DMS79 treated with DMSO at 0.1 percent for 48 hours (cell line): ENCODE measurements at regions not wholly inside any gene's neighbourhood (a gene's known extent, or its start where the extent isn't known, plus 50 kb on each side); places are given as distances from the start of the nearest gene placed in this dataset.

ENCODE experiments used
- DNase-seq: peaks from one replicate; lab custom pipeline; 2025; lab: John Stamatoyannopoulos, UW

DNA sequence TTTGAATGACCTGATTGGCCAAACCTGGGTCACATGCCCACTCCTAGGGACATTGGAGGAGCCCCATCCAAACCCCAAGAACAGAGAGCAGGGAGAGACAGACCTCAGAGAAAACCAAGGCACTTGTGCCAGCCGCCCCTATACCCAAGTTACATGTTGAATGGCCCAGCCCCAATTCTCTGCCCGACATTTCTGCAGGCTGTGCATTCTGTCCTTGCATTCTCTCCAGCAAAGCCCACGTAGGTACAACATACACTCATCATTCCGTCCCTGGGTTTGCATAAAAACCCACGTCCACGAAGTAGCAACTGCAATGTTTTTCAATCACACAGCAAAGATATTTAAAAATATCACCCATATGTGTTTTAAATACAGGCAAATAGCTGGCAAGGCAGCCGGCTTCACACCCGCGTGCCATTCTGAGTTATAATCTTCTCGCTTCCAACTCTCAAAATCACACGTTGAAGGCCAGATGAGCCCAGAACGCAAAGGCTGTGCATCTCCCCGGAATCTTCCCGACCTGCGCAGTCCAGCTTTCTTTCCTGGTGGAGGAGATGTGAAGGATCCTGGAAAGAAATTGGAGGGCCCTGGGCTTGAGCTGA is 91.7 kb upstream of the MYL2 start:
- no peak for DNase-seq

DNA sequence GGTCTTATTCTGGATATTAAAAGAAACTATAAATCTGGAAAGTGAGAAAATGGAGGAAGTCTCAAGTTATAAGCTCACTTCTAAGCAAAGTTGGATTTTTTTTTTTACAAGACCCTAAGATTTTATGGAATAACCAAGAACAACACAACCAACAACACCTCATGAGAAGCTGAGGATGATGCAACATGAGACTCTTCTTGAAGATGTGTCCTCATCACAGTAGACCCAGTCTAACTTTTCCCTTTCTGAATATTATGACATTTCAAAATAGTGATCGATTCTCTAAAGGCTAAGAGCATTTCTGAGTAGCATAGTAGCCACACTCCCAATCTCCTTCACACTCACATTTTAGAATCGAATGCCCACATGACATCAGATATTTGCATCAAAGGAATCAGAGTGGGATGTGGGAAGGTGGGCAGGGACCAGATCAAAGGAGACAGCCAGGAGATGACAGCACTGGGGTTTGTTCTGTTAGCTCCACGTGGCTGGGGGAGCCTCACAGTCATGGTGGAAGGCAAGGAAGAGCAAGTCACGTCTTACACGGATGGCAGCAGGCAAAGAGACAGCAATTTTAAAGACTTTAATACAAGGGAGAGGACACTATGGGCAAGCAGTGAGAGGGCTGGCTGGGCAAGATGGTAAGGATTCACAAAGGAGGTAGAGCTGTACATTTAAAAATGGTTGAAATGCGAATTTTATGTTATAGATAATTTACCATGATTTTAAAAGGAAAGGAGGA is 90.7 kb upstream of the MYL2 start:
- DNase-seq: no peak

DNA sequence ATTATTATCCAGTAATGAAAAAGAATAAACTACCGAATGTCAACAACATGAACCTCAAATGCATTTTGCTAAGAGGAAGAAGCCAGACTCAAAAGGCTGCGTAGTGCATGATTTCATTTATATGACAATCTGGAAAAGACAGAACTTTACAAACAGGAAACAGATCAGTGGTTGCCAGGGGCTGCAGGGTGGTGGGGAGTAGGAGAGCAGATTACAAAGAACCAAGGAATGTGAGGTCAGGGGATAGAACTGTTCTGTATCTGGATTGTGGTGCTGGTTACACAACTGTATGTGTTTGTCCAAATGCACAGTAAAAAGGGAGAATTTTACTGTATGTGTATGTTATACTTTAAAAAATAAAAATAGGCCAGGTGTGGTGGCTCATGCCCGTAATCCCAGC is 89.7 kb upstream of the MYL2 start:
- DNase-seq: no peak

DNA sequence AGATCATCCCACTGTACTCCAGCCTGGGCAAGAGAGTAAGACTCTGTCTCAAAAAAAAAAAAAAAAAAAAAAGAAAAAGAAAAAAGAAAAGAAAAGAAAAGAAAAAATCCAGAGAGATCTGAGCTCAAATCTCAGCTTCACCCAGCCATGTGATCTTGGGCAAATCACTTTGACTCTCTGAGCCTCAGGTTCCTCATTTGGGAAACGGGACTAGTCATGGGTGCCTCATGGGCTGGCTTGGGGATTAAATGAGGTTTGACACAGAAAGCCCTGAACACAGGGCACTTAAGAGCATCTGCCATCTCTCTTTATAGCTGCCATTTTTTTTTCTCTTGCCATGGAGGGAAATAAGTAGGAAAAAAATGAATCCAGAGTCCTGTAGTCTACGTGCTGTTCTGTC is 86.2 kb upstream of the MYL2 start:
- no peak for DNase-seq

DNA sequence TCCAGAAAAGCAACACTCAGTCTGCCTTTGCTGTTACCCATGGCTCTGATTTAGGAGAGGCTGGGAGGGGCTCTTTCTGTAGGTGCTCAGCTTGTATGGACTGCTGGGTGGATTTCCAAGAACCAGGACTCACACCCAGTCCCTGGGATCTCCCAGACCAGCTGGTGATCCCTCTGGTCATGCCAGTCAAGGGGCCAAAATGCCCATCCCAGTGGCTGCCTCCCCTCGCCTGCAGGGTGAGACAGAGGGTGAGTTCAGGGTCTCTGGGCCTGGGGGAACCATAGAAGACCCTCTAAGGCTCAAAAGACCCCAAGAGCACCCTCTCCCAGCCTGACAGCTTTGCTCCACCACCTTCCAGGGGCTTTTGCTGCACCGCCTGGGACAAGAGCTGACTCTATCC is 78.6 kb upstream of the MYL2 start:
- no peak for DNase-seq

DNA sequence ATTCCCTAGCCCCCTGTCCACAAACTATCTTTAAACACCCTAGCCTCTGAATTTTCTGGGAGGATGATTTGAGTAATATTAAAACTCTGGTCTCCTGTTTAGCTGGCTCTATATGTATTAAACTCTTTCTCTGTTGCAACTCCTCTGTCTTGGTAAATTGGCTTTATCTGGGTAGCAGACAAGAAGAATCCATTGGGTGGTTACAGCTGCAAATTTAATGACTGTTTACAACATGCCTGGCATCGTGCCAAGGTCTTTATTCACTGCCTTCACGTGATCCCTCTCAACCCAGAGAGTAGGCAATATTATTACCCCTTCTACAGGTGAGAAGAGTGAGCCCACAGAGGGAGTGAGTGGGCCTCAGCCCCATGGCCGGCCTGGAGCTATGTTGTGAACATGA is 77.8 kb upstream of the MYL2 start:
- DNase-seq: no peak

DNA sequence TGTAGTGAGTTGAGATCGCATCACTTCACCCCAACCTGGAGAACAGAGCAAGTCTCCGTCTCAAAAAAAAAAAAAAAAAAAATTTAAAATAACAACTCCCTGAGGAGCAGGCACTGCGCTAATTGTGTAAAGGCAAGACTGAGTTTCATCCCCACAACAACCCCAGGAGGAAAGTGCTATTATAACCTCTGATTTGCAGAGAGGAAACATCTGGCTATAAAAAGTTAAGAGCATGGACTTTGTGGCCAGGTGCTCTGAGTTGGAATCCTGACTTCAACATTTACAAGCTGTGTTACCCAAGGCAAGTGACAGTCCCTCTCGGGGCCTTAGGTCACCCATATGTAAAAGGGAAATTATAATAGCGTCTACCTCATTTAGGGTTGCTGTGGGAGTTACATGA is 76.0 kb upstream of the MYL2 start:
- no peak for DNase-seq

DNA sequence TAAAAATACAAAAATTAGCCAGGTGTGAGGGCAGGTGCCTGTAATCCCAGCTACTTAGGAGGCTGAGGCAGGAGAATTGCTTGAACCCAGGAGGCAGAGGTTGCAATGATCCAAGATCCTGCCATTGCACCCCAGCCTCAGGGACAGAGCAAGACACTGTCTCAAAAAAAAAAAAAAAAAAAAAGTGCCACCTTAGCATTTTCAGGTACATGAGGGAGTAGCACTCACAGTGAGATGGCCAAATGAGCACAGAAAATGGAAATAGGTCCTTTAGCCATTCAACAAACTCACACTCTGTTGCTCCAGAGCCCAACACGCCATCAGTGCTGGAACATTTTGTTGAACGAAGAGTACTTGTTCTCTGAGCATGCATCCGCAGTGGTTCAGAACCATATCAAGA is 75.2 kb upstream of the MYL2 start:
- no peak for DNase-seq

DNA sequence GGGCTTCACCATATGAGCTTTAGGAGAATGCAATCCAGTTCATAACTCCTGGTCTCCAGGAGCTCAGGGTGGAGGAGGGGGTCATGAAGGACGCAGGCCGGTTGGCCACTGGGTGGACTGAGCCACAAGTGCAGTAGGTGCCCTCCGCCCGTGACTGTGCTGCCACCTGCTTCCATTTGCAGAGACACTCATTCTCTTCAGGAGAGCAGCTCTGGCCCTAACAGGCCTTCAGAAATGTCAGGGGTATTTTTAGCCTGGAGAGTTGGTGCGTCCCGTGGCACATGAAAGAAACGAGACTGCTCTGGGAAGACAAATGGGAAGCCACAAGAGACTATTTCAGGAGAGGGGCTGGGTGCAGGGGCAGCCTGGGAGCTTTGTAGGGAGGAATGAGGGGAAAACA is 74.6 kb upstream of the MYL2 start:
- no peak for DNase-seq

DNA sequence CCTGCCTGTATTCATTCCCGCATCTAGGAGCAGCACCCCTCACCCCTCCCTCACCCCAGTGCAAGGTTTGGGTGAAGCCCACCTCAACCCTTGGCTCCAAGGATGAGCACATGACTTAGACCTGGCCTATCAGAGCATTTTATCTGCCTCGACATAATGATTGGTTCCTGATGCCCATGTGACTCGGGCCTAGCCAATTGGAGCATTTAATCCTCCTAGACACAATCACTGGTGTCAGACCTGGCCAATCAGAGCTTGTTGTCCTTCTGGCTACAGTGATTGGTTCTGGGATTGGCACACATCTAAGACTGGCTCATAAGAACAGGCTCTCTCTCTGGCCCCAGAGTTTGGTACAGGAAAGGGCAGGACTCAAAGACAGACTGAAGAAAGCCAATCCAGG is 73.1 kb upstream of the MYL2 start:
- no peak for DNase-seq

DNA sequence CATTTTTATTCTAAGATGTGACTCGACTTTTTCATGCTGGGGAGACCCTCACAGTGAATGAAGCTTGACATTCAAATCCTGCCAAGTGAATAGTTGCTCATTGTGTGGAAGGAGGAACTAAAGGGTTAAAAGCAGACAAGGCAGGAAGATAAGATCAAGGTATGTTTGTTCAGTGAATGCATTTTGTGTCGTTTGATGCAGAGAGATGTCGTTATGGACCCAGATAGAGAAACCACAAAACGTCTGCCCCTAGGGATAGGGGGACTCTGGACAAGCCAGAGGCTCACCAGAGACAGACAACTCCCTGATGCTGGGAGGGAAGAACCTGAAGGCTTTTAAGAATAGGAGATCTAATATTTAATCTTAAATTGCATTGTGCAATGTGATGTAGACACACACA is 72.5 kb upstream of the MYL2 start:
- no peak for DNase-seq

DNA sequence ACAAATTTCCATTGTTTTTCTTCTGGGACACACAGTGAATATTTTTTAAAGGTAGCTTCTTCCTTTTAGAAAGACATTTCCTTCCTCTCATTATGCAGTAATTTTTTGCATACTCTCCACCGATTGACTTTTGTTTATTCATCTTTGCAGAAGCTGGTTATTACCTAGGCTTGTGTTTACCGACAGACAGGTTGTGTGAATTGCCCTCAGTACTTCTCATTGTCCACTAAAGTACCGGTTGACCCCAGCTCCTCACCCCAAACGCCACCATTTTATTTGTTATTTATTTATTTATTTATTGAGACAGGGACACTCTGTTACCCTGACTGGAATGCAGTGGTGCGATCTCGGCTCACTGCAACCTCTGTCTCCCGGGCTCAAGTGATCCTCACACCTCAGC is 63.4 kb upstream of the MYL2 start:
- no peak for DNase-seq

DNA sequence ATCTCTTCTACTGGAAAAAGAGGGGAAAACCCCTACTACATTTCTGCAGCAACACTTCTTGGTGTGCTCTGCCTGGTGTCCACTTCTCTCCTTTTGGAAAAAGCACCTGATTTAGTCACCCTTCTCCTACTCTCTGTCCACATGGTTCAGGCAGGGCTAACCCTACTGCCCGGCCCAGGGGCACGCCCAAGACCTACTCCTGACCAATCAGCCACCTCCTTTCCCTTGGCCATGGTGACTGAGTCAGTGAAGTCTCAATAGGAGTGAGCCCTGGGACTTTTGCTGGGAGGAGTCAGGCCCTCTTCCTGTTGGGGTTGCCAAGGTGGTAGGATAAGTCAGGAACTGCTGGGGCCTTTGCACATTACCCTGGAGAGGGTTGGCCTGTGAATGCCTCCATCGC is 52.5 kb upstream of the MYL2 start:
- DNase-seq: no peak

DNA sequence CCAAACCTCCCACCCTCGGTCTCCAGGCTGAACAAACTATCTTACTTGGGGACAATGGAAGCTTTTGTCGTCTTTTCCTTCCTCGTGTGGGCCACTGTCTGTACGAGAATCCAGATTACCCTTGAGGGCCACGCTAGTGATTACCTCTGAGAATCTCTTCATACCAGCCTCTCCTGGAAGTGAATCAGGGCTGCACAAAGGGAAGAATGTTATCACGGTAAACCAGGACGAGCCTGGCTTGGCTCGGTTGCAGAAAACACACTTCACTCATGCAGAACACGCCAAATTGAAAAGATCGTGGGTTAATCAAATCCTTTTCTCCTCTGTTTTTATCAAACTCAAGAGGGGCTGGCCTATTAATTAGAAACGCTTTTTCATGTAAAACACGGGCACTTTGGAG is 51.6 kb upstream of the MYL2 start:
- no peak for DNase-seq

DNA sequence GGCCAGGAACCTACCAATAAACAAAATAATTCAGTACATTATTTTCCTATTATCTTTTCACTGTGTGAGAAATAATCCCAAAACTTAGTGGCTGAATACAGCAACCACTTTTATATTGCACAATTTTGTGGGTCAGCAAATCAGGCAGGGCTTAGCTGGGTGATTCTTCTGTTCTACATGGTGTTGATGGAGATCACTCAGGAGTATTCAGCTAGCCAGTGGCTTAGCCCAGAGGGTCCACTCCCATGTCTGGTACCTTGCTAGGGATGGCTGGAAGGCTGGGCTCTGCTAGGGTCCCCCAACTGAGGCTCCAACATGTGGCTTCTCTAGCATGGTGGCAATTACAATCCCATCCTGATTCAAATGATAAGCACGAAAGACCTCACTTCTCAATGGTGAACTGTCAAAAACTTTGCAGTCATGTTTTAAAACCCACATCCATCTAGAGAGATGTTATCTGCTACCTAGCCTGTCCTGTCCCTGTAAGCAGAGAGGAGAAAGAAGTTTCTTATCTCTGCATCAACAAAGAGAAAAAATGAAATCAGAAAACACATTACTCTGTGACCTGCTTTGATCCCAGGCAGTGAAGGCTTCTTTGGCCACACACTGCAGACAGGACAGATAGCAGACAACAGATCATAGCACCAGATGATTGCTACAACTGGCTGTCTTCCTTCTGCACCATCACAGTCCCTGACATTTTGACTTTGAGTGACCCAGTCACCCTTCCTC is 51.0 kb upstream of the MYL2 start:
- no peak for DNase-seq
